H1 (cell line): ENCODE measurements at regions not wholly inside any gene's neighbourhood (a gene's known extent, or its start where the extent isn't known, plus 50 kb on each side); places are given as distances from the start of the nearest gene placed in this dataset.

ENCODE experiments used
- CTCF ChIA-PET: fragments of 300-600 bp; sonication (Branson Sonifier 250); formaldehyde crosslinking; loops from one replicate; lab custom pipeline; 2021; ENCODE audit not compliant: partially characterized antibody; lab: Charles Lee
- POLR2A ChIA-PET: fragments of 300-600 bp; sonication (Branson Sonifier 250); formaldehyde crosslinking; loops from one replicate; lab custom pipeline; 2021; ENCODE audit warnings: inconsistent platforms; ENCODE audit not compliant: partially characterized antibody; lab: Charles Lee
- DNase-seq, 2 experiments: peaks; one replicate each; pipeline versions ENCODE4 v3.0.0 to v3.0.0-alpha.2; 2010 to 2022; ENCODE audit warnings: low spot score in 2 of 2, low read depth in 1 of 2, mixed read lengths in 1 of 2
- FAIRE-seq: peaks from 2 replicates; lab custom pipeline; 2011; peaks lifted over from hg19 to GRCh38; lab: Jason Lieb, UNC
- H2AFZ ChIP-seq: 2 replicates; pipeline ENCODE4 v1.8.1; 2012; ENCODE audit warnings: low read length, inconsistent platforms
- H2AK5ac ChIP-seq: 2 replicates; pipeline ENCODE4 v1.6.1; 2013; ENCODE audit warnings: low read depth, low read length
- H2BK120ac ChIP-seq: replicated peaks from 2 replicates; pipeline ENCODE3; 2013; ENCODE audit warnings: low read depth, low read length, inconsistent platforms
- H2BK12ac ChIP-seq: 2 replicates; pipeline ENCODE4 v1.6.1; 2013; ENCODE audit warnings: low read depth, low read length
- H2BK15ac ChIP-seq: 2 replicates; pipeline ENCODE4 v1.6.1; 2013; ENCODE audit warnings: low read length
- H2BK20ac ChIP-seq: 2 replicates; pipeline ENCODE4 v1.6.1; 2013; ENCODE audit warnings: low read length
- H2BK5ac ChIP-seq: 2 replicates; pipeline ENCODE4 v1.6.1; 2013; ENCODE audit warnings: low read depth, low read length
- H3K14ac ChIP-seq: 2 replicates; pipeline ENCODE4 v1.6.1; 2013; ENCODE audit warnings: inconsistent platforms; ENCODE audit not compliant: insufficient read length
- H3K18ac ChIP-seq: 2 replicates; pipeline ENCODE4 v1.6.1; 2013; ENCODE audit warnings: low read length; ENCODE audit errors: extremely low read depth
- H3K23ac ChIP-seq: 2 replicates; pipeline ENCODE4 v1.6.1; 2013; ENCODE audit warnings: inconsistent platforms; ENCODE audit not compliant: insufficient read length
- H3K23me2 ChIP-seq: 2 replicates; pipeline ENCODE4 v1.6.1; 2013; ENCODE audit warnings: low read depth, low read length
- H3K27ac ChIP-seq: 2 replicates; pipeline ENCODE4 v1.6.1; 2011; ENCODE audit warnings: low read depth, low read length, inconsistent platforms
- H3K27me3 ChIP-seq, 4 experiments: replicated peaks in 1 of 4; 1 replicate in 1 of 4; 2 replicates in 3 of 4; pipeline versions ENCODE4 v1.6.1 to v1.8.1; 2011 to 2013; ENCODE audit warnings: low read length in 3 of 4, mild to moderate bottlenecking in 3 of 4, inconsistent platforms in 2 of 4, mixed read lengths in 2 of 4, moderate library complexity in 1 of 4; ENCODE audit not compliant: control insufficient read depth in 3 of 4, insufficient read depth in 3 of 4; ENCODE audit errors: extremely low read depth in 1 of 4
- H3K36me3 ChIP-seq, 4 experiments: 2 replicates each; pipeline versions ENCODE4 v1.6.1 to v1.8.1; 2011 to 2013; ENCODE audit warnings: mild to moderate bottlenecking in 4 of 4, low read length in 3 of 4, moderate library complexity in 2 of 4, control low read depth in 1 of 4, inconsistent platforms in 1 of 4; ENCODE audit not compliant: insufficient read depth in 4 of 4, control insufficient read depth in 2 of 4
- H3K4ac ChIP-seq: replicated peaks from 2 replicates; pipeline ENCODE3; 2013; ENCODE audit warnings: low read length, low read depth, mixed read lengths, inconsistent platforms; ENCODE audit not compliant: insufficient read length
- H3K4me1 ChIP-seq, 4 experiments: replicated peaks in 1 of 4; 1 replicate in 1 of 4; 2 replicates in 3 of 4; pipeline versions ENCODE4 v1.6.1 to v1.8.1; 2011 to 2013; ENCODE audit warnings: low read length in 3 of 4, inconsistent platforms in 2 of 4, mixed read lengths in 1 of 4; ENCODE audit not compliant: insufficient read depth in 4 of 4, control insufficient read depth in 3 of 4
- H3K4me2 ChIP-seq, 2 experiments: 2 replicates each; pipeline versions ENCODE4 v1.6.1 to v1.8.1; 2011 to 2013; ENCODE audit warnings: low read depth in 2 of 2, low read length in 2 of 2, control low read depth in 1 of 2, inconsistent platforms in 1 of 2, mild to moderate bottlenecking in 1 of 2; ENCODE audit not compliant: insufficient read depth in 1 of 2
- H3K4me3 ChIP-seq, 4 experiments: fragments of 200-600, 300-600 bp in 1 of 4; sonication (generic), shearing (Covaris generic), sonication (Bioruptor Twin) in 1 of 4; 2 replicates each; pipeline versions ENCODE4 v1.5.1 to v1.8.1; 2011 to 2016; ENCODE audit warnings: low read length in 4 of 4, low read depth in 3 of 4, control low read depth in 2 of 4, inconsistent platforms in 2 of 4, mild to moderate bottlenecking in 2 of 4, mixed read lengths in 1 of 4, moderate library complexity in 1 of 4; ENCODE audit not compliant: insufficient read depth in 2 of 4; ENCODE audit errors: extremely low read depth in 1 of 4
- H3K56ac ChIP-seq: replicated peaks from 2 replicates; pipeline ENCODE3; 2013; ENCODE audit warnings: low read depth, mild to moderate bottlenecking, mixed read lengths, low read length, inconsistent platforms; ENCODE audit not compliant: insufficient read length
- H3K79me1 ChIP-seq: 2 replicates; pipeline ENCODE4 v1.6.1; 2013; ENCODE audit warnings: low read depth, low read length, control low read depth
- H3K79me2 ChIP-seq, 2 experiments: 2 replicates each; pipeline versions ENCODE4 v1.6.1 to v1.8.1; 2012 to 2013; ENCODE audit warnings: low read length in 2 of 2, mild to moderate bottlenecking in 2 of 2, inconsistent platforms in 1 of 2; ENCODE audit not compliant: insufficient read depth in 2 of 2, control insufficient read depth in 1 of 2
- H3K9ac ChIP-seq, 4 experiments: replicated peaks in 1 of 4; 1 replicate in 1 of 4; 2 replicates in 3 of 4; pipeline versions ENCODE4 v1.6.1 to v1.8.1; 2011 to 2013; ENCODE audit warnings: low read depth in 3 of 4, low read length in 3 of 4, control low read depth in 2 of 4, mild to moderate bottlenecking in 2 of 4, moderate library complexity in 2 of 4, inconsistent platforms in 1 of 4; ENCODE audit errors: extremely low read depth in 1 of 4
- H3K9me3 ChIP-seq, 2 experiments: 2 replicates each; pipeline versions ENCODE4 v1.6.1 to v1.8.1; 2012 to 2013; ENCODE audit warnings: mild to moderate bottlenecking in 2 of 2, moderate library complexity in 2 of 2, control low read depth in 1 of 2, inconsistent platforms in 1 of 2, low read depth in 1 of 2, low read length in 1 of 2, mixed read lengths in 1 of 2; ENCODE audit not compliant: insufficient read depth in 2 of 2
- H4K20me1 ChIP-seq, 2 experiments: replicated peaks in 1 of 2; 2 replicates each; pipeline versions ENCODE3 to v1.8.1; 2011 to 2013; ENCODE audit warnings: inconsistent platforms in 2 of 2, low read length in 2 of 2, mild to moderate bottlenecking in 1 of 2; ENCODE audit not compliant: insufficient read depth in 2 of 2, control insufficient read depth in 1 of 2
- H4K5ac ChIP-seq: 2 replicates; pipeline ENCODE4 v1.6.1; 2013; ENCODE audit warnings: low read length, low read depth, mixed read lengths, inconsistent platforms; ENCODE audit not compliant: insufficient read length
- H4K8ac ChIP-seq: 2 replicates; pipeline ENCODE4 v1.8.0; 2013; ENCODE audit warnings: mild to moderate bottlenecking, moderate library complexity, low read length, inconsistent platforms; ENCODE audit not compliant: insufficient read depth; ENCODE audit errors: extremely low read depth
- H4K91ac ChIP-seq: replicated peaks from 2 replicates; pipeline ENCODE3; 2013; ENCODE audit warnings: low read length, mixed read lengths, inconsistent platforms; ENCODE audit not compliant: insufficient read length
- BCL11A ChIP-seq, 2 experiments: IDR thresholded peaks; one replicate each; pipeline ENCODE4 v1.6.1; 2011; ENCODE audit warnings: low read depth in 2 of 2, low read length in 2 of 2, mild to moderate bottlenecking in 2 of 2
- BRCA1 ChIP-seq: IDR thresholded peaks from 2 replicates; pipeline ENCODE4 v1.6.1; 2012; ENCODE audit warnings: low read depth, low read length, improper control_type of control experiment
- POLR2AphosphoS5 ChIP-seq: IDR thresholded peaks from 2 replicates; pipeline ENCODE4 v1.6.1; 2011; ENCODE audit warnings: low read depth, low read length
- SRF ChIP-seq: IDR thresholded peaks from 2 replicates; pipeline ENCODE4 v1.6.1; 2011; ENCODE audit warnings: mild to moderate bottlenecking, low read depth, low read length, moderate library complexity
- WGBS, 2 experiments: shearing (Covaris generic) in 1 of 2; methylation state at CpG; one replicate each; pipeline versions ENCODE4 v1.1.6 to v1.1.7; 2013 to 2015; ENCODE audit warnings: low lambda C conversion rate in 2 of 2, mixed read lengths in 2 of 2, inconsistent platforms in 1 of 2, low coverage in 1 of 2, missing lambda C conversion rate in 1 of 2; ENCODE audit not compliant: insufficient replicate concordance in 2 of 2, insufficient coverage in 1 of 2, insufficient read length in 1 of 2; ENCODE audit errors: extremely low coverage in 1 of 2, missing lambda C conversion rate in 1 of 2; 5-methylcytosine and 5-hydroxymethylcytosine counted together
- TF ChIP-seq, protein P1 (sequence below), 3 experiments: IDR thresholded peaks; 1 replicate in 2 of 3; 2 replicates in 1 of 3; pipeline versions ENCODE4 v1.5.1 to v1.6.1; 2011; ENCODE audit warnings: low read length in 3 of 3, mild to moderate bottlenecking in 3 of 3, inconsistent platforms in 2 of 3, low read depth in 1 of 3, moderate library complexity in 1 of 3; ENCODE audit not compliant: insufficient read depth in 1 of 3; ENCODE audit errors: control extremely low read depth in 1 of 3

DNA sequence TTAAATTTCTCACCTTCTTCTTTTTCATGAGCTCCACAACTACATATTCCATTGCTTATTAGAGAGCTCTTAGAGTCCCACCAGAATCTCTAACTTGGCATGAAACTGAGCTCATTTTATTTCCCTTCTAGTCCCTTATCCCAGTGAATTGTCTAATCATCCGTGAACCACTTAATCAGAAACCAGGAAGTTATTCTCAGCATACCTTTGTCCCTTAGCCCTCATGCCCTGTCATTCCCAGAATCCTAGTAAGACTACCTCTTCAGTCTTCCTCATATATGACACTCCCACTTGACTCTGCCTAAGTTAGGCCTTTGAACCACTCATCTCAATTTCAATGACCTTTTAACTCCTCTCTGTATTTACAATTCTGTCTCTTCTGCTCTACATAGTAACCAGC, 93.0 kb upstream of the PAPPA start:
- H3K56ac ChIP-seq, result no peak overlapping the region
- H3K9ac ChIP-seq, result no peak overlapping the region
- no peak overlapping the region for H2AFZ ChIP-seq
- H3K27me3 ChIP-seq, result no peaks in the 10 kb centered on the region
- no peak overlapping the region for H2BK15ac ChIP-seq
- H4K20me1 ChIP-seq, result no peaks in the 10 kb centered on the region
- no peak overlapping the region for H3K4ac ChIP-seq
- no peaks in the 10 kb centered on the region for H3K79me1 ChIP-seq
- H2BK5ac ChIP-seq, result no peak overlapping the region
- no peak overlapping the region for H2BK120ac ChIP-seq
- no peak overlapping the region for H2AK5ac ChIP-seq
- H3K79me2 ChIP-seq, result no peaks in the 10 kb centered on the region
- H4K8ac ChIP-seq, result no peak overlapping the region
- no peak overlapping the region for H3K27ac ChIP-seq
- POLR2A ChIA-PET, result no interaction called here
- no peak overlapping the region for H2BK12ac ChIP-seq
- no peak overlapping the region for H3K4me3 ChIP-seq
- CTCF ChIA-PET, result no interaction called here
- no peak for DNase-seq
- no peaks in the 10 kb centered on the region for H3K9me3 ChIP-seq
- H3K18ac ChIP-seq, result no peak overlapping the region
- H2BK20ac ChIP-seq, result no peak overlapping the region
- H3K4me1 ChIP-seq, result no peaks in the 10 kb centered on the region
- FAIRE-seq, result no peak
- no peak overlapping the region for H3K23ac ChIP-seq
- no peaks in the 10 kb centered on the region for H3K23me2 ChIP-seq
- no peak overlapping the region for H4K91ac ChIP-seq
- no peaks in the 10 kb centered on the region for H3K36me3 ChIP-seq
- H4K5ac ChIP-seq, result no peak overlapping the region
- H3K4me2 ChIP-seq, result no peak overlapping the region
- no peak overlapping the region for H3K14ac ChIP-seq
- 84% methylated on average over 1 of the region's 1 CpG; no CpG with 5 or more reads in 1 of the 2 experiments for WGBS, 2 experiments
- no peak for TF ChIP-seq BCL11A (IDR thresholded peaks at IDR 0.05; ENCODE audit: low read depth in 2 of 2, low read length in 2 of 2)
- TF ChIP-seq, protein P1, sequence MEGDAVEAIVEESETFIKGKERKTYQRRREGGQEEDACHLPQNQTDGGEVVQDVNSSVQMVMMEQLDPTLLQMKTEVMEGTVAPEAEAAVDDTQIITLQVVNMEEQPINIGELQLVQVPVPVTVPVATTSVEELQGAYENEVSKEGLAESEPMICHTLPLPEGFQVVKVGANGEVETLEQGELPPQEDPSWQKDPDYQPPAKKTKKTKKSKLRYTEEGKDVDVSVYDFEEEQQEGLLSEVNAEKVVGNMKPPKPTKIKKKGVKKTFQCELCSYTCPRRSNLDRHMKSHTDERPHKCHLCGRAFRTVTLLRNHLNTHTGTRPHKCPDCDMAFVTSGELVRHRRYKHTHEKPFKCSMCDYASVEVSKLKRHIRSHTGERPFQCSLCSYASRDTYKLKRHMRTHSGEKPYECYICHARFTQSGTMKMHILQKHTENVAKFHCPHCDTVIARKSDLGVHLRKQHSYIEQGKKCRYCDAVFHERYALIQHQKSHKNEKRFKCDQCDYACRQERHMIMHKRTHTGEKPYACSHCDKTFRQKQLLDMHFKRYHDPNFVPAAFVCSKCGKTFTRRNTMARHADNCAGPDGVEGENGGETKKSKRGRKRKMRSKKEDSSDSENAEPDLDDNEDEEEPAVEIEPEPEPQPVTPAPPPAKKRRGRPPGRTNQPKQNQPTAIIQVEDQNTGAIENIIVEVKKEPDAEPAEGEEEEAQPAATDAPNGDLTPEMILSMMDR (IDR thresholded peaks at IDR 0.05; ENCODE audit: control extremely low read depth in 1 of 3, insufficient read depth in 1 of 3, low read depth in 1 of 3, low read length in 3 of 3), result no peak
- TF ChIP-seq SRF, result no peak
- no peak for TF ChIP-seq POLR2AphosphoS5
- TF ChIP-seq BRCA1, result no peak
